GM12878 (cell line): ENCODE measurements at regions not wholly inside any gene's neighbourhood (a gene's known extent, or its start where the extent isn't known, plus 50 kb on each side); places are given as distances from the start of the nearest gene placed in this dataset.

Source experiments
- ATAC-seq: fragments of 200-7000 bp; cut with Tn5 transposase; 3 replicates; pipeline ENCODE4 v1.9.1; 2020; ENCODE audit warnings: mild to moderate bottlenecking, moderate library complexity
- BruUV-seq: library from RNA; stranded (reverse); fragments of 400-500 nt; replicated peaks from 2 replicates; lab custom pipeline; 2021; lab: Mats Ljungman, UMichigan
- CTCF ChIA-PET: fragments of 300-600 bp; sonication (Branson Sonifier 250); formaldehyde crosslinking; extraction: SDS; loops from one replicate; lab custom pipeline; 2021; ENCODE audit warnings: inconsistent platforms; lab: Yijun Ruan, JAX
- POLR2A ChIA-PET: fragments of 350-600 bp; formaldehyde crosslinking; extraction: SDS; loops from one replicate; lab custom pipeline; 2021; ENCODE audit warnings: inconsistent platforms; lab: Charles Lee
- RAD21 ChIA-PET: fragments of 300-600 bp; sonication (Branson Sonifier 250); formaldehyde crosslinking; loops from one replicate; lab custom pipeline; 2023; ENCODE audit warnings: antibody characterized with exemption; ENCODE audit not compliant: unreplicated experiment; lab: Charles Lee
- SMC1A ChIA-PET: fragments of 300-600 bp; sonication (Branson Sonifier 250); formaldehyde crosslinking; loops from one replicate; lab custom pipeline; 2023; ENCODE audit not compliant: unreplicated experiment, uncharacterized antibody; lab: Charles Lee
- DNase-seq: peaks from one replicate; pipeline ENCODE4 v3.0.0-alpha.2; 2011; ENCODE audit warnings: low read depth, low spot score
- FAIRE-seq: peaks from 3 replicates; lab custom pipeline; 2011; peaks lifted over from hg19 to GRCh38; lab: Jason Lieb, UNC
- H2AFZ ChIP-seq: 2 replicates; pipeline ENCODE4 v1.6.0; 2011; ENCODE audit warnings: low read depth, low read length, control low read depth; ENCODE audit not compliant: control insufficient read depth
- H3K27ac ChIP-seq: 2 replicates; pipeline ENCODE4 v1.5.1; 2011; ENCODE audit warnings: control low read depth; ENCODE audit not compliant: control insufficient read depth, insufficient read depth
- H3K27me3 ChIP-seq, 2 experiments: replicated peaks in 1 of 2; 2 replicates each; pipeline versions ENCODE4 v1.6.0 to v1.6.1; 2011; ENCODE audit warnings: low read length in 1 of 2; ENCODE audit not compliant: control insufficient read depth in 2 of 2, insufficient read depth in 2 of 2
- H3K36me3 ChIP-seq, 2 experiments: 2 replicates each; pipeline ENCODE4 v1.5.1; 2011; ENCODE audit warnings: low read length in 1 of 2; ENCODE audit not compliant: control insufficient read depth in 2 of 2, insufficient read depth in 2 of 2
- H3K4me1 ChIP-seq: 2 replicates; pipeline ENCODE4 v1.6.1; 2011; ENCODE audit warnings: mild to moderate bottlenecking, low read length, moderate library complexity, mixed read lengths; ENCODE audit not compliant: control insufficient read depth, insufficient read depth
- H3K4me2 ChIP-seq: 2 replicates; pipeline ENCODE4 v1.6.0; 2011; ENCODE audit warnings: control low read depth; ENCODE audit not compliant: control insufficient read depth, insufficient read depth
- H3K4me3 ChIP-seq: fragments of 200-600 bp; sonication (generic); 2 replicates; pipeline ENCODE4 v1.5.1; 2016
- H3K79me2 ChIP-seq: 2 replicates; pipeline ENCODE4 v1.6.0; 2011; ENCODE audit warnings: low read length; ENCODE audit not compliant: control insufficient read depth, insufficient read depth
- H3K9ac ChIP-seq: 2 replicates; pipeline ENCODE4 v1.8.0; 2011; ENCODE audit warnings: low read length, control low read depth, mixed read lengths; ENCODE audit not compliant: control insufficient read depth, insufficient read depth
- H3K9me3 ChIP-seq: replicated peaks from 3 replicates; pipeline ENCODE4 v1.5.1; 2011; ENCODE audit warnings: mild to moderate bottlenecking, low read length; ENCODE audit not compliant: control insufficient read depth, insufficient read depth
- H4K20me1 ChIP-seq: 2 replicates; pipeline ENCODE4 v1.6.0; 2011; ENCODE audit not compliant: control insufficient read depth, insufficient read depth
- CBX3 ChIP-seq: fragments of 200-600 bp; sonication (generic); IDR thresholded peaks from 2 replicates; pipeline ENCODE4 v1.6.1; 2016; ENCODE audit warnings: low read depth, borderline replicate concordance
- GATAD2B ChIP-seq: fragments of 450-650 bp; conservative IDR thresholded peaks from 2 replicates; pipeline ENCODE4 v1.6.1; 2017; ENCODE audit warnings: low read depth, mild to moderate bottlenecking, moderate library complexity
- HDAC6 ChIP-seq: fragments of 200-600 bp; sonication (generic); IDR thresholded peaks from one replicate; pipeline ENCODE4 v1.8.0; 2017; ENCODE audit warnings: antibody characterized with exemption; ENCODE audit not compliant: unreplicated experiment
- HDGF ChIP-seq: fragments of 450-650 bp; IDR thresholded peaks from 2 replicates; pipeline ENCODE4 v1.6.1; 2016; ENCODE audit warnings: antibody characterized with exemption
- MAX ChIP-seq: IDR thresholded peaks from 2 replicates; pipeline ENCODE4 v1.6.1; 2012; ENCODE audit warnings: low read depth, low read length, improper control_type of control experiment
- NBN ChIP-seq: fragments of 450-650 bp; IDR thresholded peaks from 2 replicates; pipeline ENCODE4 v1.6.1; 2016
- NFXL1 ChIP-seq: fragments of 450-650 bp; IDR thresholded peaks from 2 replicates; pipeline ENCODE4 v1.6.1; 2017; ENCODE audit warnings: antibody characterized with exemption, mild to moderate bottlenecking, borderline replicate concordance
- RB1 ChIP-seq: fragments of 450-650 bp; formaldehyde crosslinking; IDR thresholded peaks from 2 replicates; pipeline ENCODE4 v1.6.1; 2017; ENCODE audit warnings: mild to moderate bottlenecking, borderline replicate concordance
- TAF1 ChIP-seq: IDR thresholded peaks from 2 replicates; pipeline ENCODE4 v1.6.1; 2011; ENCODE audit warnings: mild to moderate bottlenecking, low read depth, low read length, borderline replicate concordance
- WGBS: methylation state at CpG from one replicate; pipeline ENCODE4 v1.1.6; 2016; ENCODE audit warnings: low lambda C conversion rate; ENCODE audit not compliant: insufficient replicate concordance, insufficient coverage; ENCODE audit errors: missing lambda C conversion rate; 5-methylcytosine and 5-hydroxymethylcytosine counted together
- in situ Hi-C: fragments of 300-500 bp; cut with MboI; formaldehyde crosslinking; loops from 9 replicates; pipeline ENCODE4 v1.14.3; 2018; ENCODE audit warnings: mixed read lengths
- intact Hi-C: fragments of 100-400 bp; cut with micrococcal nuclease; formaldehyde crosslinking; loops from one replicate; pipeline ENCODE4 v1.14.2; 2022; ENCODE audit not compliant: unreplicated experiment
- TF ChIP-seq, protein P1 (sequence below): fragments of 450-650 bp; IDR thresholded peaks from 2 replicates; pipeline ENCODE4 v1.6.1; 2014; ENCODE audit warnings: mild to moderate bottlenecking

- no peak for TF ChIP-seq GATAD2B
- no peak for TF ChIP-seq NBN
- TF ChIP-seq, all 136 proteins: peak for 0
Observed at GRCh38 chr1:188367661-188368060, 1538.9 kb downstream of the PLA2G4A start (continued).

DNA sequence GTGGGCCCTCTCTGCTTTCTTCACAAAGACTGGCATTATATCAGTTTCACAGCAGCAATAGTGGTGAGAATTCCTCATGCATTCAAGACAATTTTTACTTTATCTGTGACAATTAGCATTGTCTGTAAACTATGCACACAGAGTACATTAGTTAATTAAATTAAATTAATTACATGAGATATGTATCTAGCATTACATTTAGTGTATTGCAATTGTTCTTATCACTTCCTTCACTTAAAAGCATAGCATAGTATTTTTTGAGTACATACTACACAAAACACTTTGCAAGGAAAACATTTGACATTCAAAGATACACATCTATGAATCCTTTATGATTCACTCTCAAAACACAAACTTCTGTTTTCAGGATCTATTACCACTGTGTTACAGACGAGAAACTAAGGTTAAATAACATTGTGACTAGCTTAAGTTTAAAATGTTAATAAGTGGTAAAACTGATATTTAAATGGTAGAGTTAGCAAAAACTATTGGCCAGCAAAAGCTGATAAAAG, 1542.6 kb downstream of the PLA2G4A start:
- no TSS peak for BruUV-seq
- ChIA-PET SMC1A (interaction anchor here (0.8 to 1.5 kb wide), 2 partner anchors 9 to 443 kb away, joined by 3 read pairs; no protein-coding TSS in a partner anchor), RAD21 (no interaction called here), CTCF (no interaction called here)
- DNase-seq: no peak
- Histone ChIP-seq H3K79me2 (no peaks in the 10 kb centered on the region), H3K4me1 (no peaks in the 10 kb centered on the region), H2AFZ (no peak overlapping the region), H3K4me2 (no peak overlapping the region)
- no peak for FAIRE-seq
- 5% methylated on average over 1 of the region's 1 CpG for WGBS
- no peak for TF ChIP-seq HDGF
- TF ChIP-seq MAX: no peak
- TF ChIP-seq RB1: no peak
- no peak for TF ChIP-seq TAF1
- no peak for TF ChIP-seq HDAC6
- TF ChIP-seq, protein P1, sequence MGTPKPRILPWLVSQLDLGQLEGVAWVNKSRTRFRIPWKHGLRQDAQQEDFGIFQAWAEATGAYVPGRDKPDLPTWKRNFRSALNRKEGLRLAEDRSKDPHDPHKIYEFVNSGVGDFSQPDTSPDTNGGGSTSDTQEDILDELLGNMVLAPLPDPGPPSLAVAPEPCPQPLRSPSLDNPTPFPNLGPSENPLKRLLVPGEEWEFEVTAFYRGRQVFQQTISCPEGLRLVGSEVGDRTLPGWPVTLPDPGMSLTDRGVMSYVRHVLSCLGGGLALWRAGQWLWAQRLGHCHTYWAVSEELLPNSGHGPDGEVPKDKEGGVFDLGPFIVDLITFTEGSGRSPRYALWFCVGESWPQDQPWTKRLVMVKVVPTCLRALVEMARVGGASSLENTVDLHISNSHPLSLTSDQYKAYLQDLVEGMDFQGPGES: no peak
- TF ChIP-seq NFXL1: no peak
- no peak for TF ChIP-seq CBX3
- TF ChIP-seq, all 136 proteins: peak for 0
- no peaks in the 10 kb centered on the region for H3K27me3 ChIP-seq
- H3K36me3 ChIP-seq: no peaks in the 10 kb centered on the region
- POLR2A ChIA-PET: no interaction called here
- H3K9ac ChIP-seq: no peak overlapping the region
- no peaks in the 10 kb centered on the region for H3K9me3 ChIP-seq
- no peak overlapping the region for H3K27ac ChIP-seq
- no peak for ATAC-seq
- H4K20me1 ChIP-seq: no peaks in the 10 kb centered on the region
- intact Hi-C loops (no loop called here), in situ Hi-C loops (no loop called here)
- H3K4me3 ChIP-seq: no peak overlapping the region
